Posterior vena cava (tissue), 2 donors: ENCODE measurements at regions not wholly inside any gene's neighbourhood (a gene's known extent, or its start where the extent isn't known, plus 50 kb on each side); places are given as distances from the start of the nearest gene placed in this dataset.
A peak's percentile ranks its signal among the peaks of the same experiment; 100 is the strongest.
"Not testable (repeated sequence)": the region's sequence is repeated elsewhere in the genome, so short reads cannot be mapped to it uniquely, and the experiment has no call there.

Source experiments
- DNase-seq: peaks from one replicate; pipeline ENCODE4 v3.0.0-alpha.2; 2020; ENCODE audit warnings: low spot score
- intact Hi-C, 2 donors: fragments of 100-400 bp; cut with DNase I; formaldehyde crosslinking; loops; one replicate each; pipeline versions ENCODE4 v1.14.1 to v1.14.2; 2022 to 2023
- donor health status: DM: yes; HTN: yes; CAD: no.
- donor health status: DM: yes; HTN: yes; CAD: no.

DNA sequence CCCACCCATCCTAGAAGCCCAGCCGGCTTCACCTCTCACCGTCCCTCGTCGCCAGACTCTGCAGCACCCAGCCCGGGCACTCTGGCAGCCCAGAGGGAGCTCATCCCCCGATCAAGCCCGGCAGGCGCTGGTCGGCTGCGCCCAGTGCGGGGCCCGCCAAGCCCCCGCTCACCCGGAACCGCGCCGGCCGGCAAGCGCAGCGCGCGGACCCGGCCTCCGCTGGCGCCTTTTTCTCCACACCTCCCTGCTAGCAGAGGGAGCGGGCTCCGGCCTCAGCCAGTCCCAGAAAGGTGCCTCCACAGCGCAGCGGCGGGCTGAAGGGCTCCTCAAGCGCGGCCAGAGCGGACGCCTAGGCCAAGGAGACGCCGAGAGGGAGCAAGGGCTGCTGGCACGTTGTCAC, 2023.3 kb downstream of the NCAM2 start:
- DNase-seq = peak; percentile 74
- intact Hi-C loops = loop anchor here in 1 of 2 donors (5.0 kb wide), 1 partner anchor 306 kb away; no protein-coding TSS in a partner anchor

DNA sequence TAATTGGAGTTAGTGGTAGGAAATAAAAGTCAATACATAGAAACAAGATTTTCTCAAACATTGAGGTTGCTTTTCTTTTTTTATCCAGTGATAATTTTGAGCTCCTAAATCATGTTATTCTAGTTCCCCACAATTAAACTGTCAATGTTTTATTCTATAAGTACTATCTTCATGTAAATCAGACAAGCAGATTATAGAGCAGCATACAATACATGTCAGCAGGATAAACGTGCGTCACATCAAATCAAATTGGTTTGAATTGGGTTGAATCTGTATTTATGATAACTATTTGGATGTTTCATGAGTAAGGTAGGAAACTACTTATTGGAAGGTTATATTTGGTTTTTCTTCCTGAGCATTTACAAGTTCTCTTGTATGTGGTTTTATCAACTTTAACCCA, 2028.7 kb downstream of the NCAM2 start:
- no peak for DNase-seq
- intact Hi-C loops = no loop called here

DNA sequence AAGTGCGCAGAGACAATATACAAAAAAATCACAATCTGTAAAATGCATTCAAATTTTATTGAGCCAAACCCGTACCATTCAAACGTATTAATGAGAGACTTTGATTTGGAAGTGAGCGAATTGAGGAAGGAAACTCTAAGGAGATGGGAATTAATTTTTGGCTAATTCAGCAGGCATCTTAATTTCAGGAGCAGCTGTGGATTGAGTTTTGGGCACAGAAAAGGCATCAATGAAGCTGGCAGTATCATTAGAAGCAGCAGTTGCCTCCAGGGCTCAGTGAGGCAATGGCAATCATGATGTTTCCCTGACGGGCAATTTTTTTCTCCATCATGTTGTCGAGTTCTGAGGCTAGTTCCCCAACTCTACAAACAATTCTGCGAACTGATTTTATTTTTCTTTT, 2041.6 kb downstream of the NCAM2 start:
- intact Hi-C loops = no loop called here
- no peak for DNase-seq

DNA sequence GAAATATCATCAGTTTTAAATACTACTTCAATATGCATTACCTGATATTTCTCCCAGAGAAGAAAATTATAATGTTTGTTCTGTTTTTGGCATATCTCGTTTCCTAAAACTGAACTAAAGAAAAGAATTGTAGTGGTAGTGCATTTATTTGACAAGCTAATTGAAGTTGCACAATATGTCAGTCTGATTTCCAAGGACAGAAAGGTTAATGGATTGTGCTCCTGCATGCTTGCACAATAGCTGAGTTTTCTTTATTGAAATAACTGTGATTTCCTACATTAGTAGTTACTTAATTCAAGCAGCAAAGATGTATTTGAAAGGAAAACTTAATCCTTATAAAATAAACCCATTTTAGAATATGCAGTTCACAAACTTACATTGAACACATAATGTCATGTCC, 2047.7 kb downstream of the NCAM2 start:
- intact Hi-C loops = no loop called here
- DNase-seq = no peak

DNA sequence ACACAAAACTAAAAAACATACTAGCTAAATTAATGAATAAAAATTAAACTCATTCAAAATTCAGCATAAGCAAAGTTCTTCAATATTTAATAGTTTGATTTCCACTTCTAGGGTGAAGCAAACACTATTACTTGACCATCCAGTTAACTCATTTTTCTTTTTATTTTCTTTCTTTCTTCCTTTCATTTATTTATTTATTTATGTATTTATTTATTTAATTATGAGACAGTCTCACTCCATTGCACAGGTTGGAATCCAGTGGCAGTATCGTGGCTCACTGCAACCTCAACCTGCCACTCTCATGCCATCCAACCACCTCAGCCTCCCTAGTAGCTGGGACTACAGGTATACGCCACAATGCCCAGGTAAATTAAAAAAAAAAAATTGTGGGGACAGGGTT, 2069.5 kb downstream of the NCAM2 start:
- intact Hi-C loops = no loop called here
- no peak for DNase-seq

DNA sequence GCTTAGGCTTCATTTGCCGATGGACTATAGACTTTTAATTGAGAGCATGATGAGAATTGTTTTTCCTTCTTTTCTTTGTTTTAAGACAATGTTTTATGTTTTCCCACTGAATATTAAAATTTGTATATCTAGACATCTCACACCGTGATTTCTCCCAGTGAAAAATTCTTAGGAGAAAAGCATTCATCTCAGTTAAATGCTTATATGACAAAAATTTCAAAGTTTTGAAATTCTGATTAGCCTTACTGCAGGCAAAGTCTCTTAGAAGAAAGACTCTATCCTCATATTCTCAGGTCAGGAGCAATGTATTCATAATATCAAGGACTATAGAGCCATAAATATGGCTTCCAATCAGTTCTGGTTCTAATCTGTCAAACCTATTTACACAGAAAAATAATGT, 2085.0 kb downstream of the NCAM2 start:
- no peak for DNase-seq
- intact Hi-C loops = no loop called here

DNA sequence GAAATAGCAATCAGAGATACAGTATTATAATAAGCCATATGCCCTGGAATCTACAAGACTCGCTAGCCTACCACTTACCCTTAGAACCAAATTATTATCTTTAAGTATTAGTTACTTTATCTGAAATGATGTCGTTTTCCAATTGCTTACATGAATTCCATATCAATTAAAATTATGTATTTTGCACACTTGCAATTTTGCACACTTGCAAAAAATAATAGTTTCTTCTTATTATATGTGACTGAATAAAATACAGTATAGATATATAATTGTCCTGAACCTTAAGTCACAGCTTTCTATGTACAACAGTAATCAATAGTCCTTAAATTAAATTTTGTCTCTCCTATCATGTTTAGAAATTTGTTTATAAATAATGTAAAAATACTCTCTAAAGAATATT, 2095.1 kb downstream of the NCAM2 start:
- intact Hi-C loops = no loop called here
- DNase-seq = no peak

DNA sequence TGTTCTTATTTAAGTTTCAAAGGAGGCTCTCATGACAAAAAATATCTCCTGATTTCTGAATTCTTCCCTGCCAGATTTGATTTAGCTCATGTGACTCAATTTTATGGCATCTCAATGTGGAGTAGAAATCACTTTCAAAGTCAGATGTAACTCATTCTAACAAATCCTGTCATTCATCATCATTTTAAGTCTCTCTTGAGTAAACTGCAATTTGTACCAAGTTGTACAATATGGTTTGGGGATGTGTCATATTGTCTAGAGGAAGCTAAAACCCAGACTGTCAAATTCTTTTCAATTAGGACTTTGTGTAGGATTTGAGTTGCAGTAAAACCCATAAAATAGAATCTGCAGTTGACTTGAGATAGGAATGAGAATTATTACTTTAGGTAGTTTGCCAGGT, 2101.0 kb downstream of the NCAM2 start:
- no peak for DNase-seq
- intact Hi-C loops = no loop called here

DNA sequence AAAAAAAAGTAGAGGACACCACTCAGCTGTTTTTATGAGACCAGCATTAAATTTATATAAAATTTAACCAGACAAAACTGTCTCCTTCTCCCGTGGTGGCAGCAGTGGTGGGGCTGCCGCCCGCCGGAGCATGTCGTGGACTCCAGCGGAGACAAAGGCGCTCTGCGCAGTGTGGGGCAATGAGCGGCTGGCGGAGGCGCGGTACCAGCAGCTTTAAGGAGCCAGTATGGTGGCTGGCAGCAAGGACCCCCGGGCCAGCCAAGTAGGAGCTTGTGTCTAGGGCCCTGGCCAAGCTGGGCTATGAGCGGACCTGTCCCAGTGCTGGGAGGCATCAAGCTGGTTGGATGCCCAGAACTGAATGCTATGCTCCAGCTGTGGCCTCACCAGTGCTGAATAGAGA, 2102.9 kb downstream of the NCAM2 start:
- peak; percentile 80 for DNase-seq
- intact Hi-C loops = no loop called here

DNA sequence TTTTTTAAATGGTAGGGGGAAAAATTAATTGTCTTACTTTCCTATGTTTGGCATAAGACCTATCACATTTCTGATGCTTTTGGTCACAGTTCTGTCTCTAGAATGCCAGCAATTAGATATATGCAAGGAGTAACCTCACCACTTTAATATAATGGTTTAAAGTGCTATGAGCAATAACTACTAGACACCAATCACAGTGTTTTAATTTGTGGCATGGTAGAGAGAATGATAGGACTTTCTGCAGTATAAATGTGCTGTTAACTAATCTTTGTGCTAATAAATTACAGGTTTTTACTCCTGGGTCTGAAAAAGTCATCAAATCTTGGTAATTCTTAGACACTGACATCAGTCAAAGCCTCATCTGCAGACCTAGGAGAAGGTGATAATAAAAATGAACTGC, 2110.3 kb downstream of the NCAM2 start:
- intact Hi-C loops = no loop called here
- DNase-seq = no peak

DNA sequence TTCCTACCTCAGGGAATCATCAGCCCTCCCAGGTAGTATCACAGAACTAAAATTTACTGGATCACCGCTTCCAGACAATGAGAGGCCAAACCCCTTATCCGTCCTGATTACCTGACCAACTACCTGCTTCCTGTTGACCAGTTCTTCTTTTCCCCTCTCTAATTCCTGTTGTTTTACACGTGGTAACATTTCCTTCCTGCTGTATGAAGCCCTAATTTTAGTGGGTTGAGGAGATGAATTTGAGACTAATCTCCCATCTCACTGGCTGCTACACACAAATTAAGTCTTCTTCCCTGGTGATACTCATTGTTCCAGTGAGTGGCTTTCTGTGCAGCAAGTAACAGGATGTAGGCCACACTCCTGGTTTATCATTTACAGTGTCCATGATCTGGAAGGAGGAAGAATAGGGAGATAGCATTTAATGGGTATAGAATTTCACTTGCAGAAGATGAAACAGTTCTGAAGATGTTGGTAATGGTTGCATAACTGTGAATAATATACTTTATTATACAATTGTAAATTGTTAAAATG, 2112.9 kb downstream of the NCAM2 start:
- intact Hi-C loops = no loop called here
- no peak for DNase-seq

DNA sequence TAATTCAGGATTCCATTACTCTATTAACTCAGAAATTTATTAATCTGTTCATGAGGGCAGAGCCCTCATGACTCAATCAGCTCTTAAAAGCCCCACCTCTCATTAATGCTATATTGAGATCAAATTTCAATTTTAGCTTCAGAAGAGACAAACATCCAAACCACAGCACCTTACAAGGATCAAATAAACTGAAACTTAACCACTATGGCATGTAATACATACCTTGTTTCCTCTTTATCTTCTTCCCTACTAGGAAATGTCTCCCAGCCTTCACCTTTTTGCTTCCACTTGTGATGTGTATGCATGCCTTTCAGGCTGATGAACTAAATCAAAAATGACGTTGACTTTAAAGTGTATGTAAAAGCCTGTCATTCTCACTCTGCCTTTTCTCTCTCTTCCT, 2121.3 kb downstream of the NCAM2 start:
- no peak for DNase-seq
- intact Hi-C loops = no loop called here

DNA sequence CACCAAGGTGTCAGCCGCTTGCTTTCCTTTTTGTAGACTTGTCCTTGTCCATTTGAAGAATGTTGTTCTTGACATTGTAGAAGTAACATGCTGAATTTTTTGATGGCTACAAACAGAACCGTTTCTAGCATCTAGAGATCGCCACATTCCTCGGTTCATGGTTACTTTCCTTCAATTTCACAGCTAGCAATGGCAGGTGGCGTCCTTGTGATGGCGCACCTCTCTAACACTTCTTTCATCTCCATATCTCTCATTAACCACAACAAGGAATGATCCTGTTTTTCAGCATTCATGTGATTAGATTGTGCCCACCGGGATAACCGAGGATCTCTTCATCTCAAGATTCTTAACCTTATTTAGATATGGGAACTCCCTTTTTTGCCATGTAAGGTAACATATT, 2129.8 kb downstream of the NCAM2 start:
- intact Hi-C loops = no loop called here
- DNase-seq = no peak

DNA sequence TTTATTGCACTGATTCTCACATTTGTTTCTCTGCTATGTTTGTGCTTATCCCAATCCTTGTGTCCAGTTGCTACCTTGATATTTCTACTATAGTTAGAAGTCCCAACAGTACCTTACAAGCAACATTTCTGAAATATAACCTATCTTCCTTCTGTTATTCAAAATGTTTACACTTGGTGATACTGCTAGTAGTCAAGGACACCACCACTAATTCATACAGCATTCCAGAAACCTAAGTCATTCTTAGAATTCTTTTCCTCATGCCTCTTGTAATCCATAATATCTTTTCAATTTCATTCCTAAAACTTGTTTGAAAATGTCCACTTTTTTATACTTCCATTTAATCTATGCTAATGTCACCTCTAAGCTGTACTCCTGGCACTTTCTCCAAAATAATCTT, 2132.1 kb downstream of the NCAM2 start:
- intact Hi-C loops = no loop called here
- no peak for DNase-seq

DNA sequence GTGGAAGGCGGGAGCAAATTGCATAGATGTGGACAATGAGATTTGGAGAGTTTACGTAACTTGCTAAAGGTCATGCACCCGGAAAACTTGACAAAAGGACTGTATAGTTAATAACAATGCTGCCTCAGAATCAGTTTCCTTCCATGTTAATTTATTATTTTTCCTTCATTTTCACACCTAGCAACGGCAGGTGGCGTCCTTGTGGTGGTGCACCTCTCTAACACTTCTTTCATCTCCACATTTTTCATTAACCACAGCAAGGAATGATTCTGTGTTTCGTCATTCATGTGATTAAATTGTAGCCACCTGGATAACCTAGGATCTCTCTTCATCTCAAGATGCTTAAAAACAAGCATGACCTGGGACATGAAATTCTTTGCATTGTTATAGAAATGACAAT, 2133.0 kb downstream of the NCAM2 start:
- DNase-seq = no peak
- intact Hi-C loops = no loop called here

DNA sequence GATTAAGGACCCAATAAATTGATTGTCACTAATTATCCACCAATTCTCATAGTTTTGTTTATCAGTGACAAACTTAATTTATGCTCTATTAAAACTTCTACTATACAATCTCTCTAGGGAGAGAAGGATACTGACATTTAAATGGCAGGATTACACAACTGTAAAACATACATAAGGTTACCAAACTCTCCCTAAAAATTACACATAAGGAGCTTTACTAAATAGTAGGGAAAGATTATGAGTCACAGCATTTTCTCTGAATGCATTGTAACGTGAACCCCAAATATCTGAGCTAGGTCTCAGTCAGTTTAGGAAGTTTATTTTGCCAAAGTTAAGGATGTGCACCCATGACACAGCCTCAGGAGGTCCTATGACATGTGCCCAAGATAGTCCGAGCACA, 2140.6 kb downstream of the NCAM2 start:
- intact Hi-C loops = no loop called here
- no peak for DNase-seq

DNA sequence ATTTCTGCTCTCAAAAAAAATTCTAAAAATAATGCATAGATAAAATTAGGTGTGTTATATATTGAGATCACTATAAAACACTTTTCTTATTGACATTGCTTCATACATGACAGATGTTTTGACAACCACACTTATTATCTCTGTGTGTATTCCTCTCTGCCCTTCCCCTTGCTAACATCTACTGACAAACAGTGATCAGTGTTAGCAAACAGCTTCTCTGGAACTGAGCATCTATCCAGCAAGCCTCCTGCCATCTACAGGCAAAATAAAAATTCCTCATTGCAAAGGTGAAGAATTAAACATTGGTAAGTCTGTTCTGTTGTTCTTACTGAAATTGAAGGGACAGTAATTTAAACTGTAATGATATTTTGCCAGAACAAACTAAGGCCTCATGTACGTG, 2153.9 kb downstream of the NCAM2 start:
- intact Hi-C loops = no loop called here
- DNase-seq = no peak

DNA sequence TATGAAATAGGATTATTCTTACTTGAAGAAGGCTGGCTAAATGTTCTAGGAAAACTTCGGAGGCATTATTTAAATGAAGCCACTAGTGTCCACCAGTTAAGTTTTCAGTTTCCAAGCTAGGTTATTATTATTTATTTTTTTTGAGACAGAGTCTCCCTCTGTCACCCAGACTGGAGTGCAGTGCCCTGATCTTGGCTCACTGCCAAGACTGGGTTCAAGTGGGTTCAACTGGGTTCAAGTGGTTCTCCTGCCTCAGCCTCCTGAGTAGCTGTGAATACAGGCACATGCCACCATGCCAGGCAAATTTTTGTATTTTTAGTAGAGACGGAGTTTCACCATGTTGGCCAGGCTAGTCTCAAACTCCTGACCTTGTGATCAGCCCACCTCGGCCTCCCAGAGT, 2155.6 kb downstream of the NCAM2 start:
- DNase-seq = not testable (repeated sequence)

DNA sequence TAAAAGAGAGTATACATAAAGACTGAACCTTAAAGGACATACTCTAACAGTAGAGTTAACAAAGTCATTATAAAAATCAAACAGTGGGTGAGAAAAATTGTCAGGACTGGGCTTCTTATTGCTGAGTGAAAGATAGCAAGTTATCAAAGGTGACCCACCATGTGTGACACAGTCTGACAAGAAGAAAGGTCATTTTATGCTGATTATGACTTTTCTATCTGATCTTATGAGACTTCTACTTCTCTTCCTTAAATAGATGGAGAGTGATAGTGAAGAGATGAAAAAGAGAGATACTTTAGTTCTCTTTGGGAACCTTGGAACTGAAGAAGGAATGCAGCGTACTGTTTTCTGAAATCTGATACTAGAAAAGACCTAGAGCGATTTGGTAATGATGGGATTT, 2157.1 kb downstream of the NCAM2 start:
- intact Hi-C loops = no loop called here
- no peak for DNase-seq

More for the DNA sequence above, 2155.6 kb downstream of the NCAM2 start:
- intact Hi-C loops = not testable (repeated sequence)

DNA sequence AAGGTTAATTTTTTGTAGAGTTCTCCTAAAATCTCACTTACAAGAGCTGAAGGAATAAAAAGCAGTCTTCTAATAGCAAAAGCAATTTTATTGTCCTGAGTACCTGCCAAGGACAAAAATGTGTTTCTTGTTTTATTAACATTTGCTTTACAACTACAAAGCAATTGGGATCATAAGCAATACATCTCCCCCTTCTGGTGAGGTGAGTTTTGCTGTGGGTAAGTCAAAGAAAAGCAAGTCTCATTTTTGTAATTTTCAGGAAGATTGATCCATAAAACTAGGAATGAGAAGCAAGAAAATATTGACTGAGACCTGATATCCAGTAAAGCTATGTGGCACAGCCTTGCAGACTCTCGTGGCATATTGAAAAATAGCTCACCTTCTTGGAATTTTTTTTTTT, 2162.7 kb downstream of the NCAM2 start:
- intact Hi-C loops = no loop called here
- DNase-seq = no peak

DNA sequence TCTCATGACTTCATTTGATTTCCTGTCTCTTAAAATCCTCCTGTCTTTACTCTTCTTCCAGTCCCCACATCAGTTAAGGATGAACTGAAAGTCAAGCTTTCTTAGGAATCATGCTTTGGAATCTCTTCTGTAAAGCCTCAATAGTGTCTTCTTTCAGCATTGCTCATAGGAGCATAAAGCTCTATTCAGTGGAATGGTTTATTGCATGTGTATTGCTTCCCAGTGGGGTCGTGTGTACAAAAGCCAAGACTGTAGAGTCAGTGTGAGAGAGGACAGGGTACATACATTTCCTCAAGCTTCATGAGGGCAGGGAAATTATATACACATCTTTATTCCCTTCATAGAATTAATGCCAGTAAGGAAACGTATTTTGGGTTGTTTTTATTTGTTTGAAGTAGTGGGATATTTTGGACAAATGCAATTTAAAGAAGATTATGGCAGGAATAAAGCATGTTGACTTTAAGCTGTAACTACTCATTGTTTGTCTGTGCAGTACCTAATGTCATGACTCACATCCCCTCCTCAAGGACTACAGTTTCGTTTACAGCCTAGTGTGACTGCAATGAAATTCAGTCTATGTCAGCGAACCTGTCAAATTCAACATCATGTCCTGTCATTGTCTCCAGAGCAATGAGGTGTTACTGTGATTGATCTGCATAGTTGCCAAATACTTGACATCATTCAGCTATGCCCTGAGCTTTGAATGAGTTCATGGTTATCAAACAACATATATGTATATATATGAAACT, 2164.2 kb downstream of the NCAM2 start:
- intact Hi-C loops = no loop called here

More for the DNA sequence above, 2164.2 kb downstream of the NCAM2 start:
- DNase-seq = no peak
